Liver (tissue), 7 donors: ENCODE measurements at regions not wholly inside any gene's neighbourhood (a gene's known extent, or its start where the extent isn't known, plus 50 kb on each side); places are given as distances from the start of the nearest gene placed in this dataset.

ENCODE experiments used
- DNase-seq: peaks from one replicate; pipeline ENCODE4 v3.0.0-alpha.2; 2017; ENCODE audit warnings: low spot score
- H3K27ac ChIP-seq, 2 donors: one replicate each; pipeline ENCODE4 v1.7.0; 2013; ENCODE audit warnings: inconsistent platforms in 2 of 2, low read length in 2 of 2, control low read depth in 1 of 2, low read depth in 1 of 2, mild to moderate bottlenecking in 1 of 2
- H3K27me3 ChIP-seq, 4 donors: one replicate each; pipeline versions ENCODE4 v1.6.1 to v1.7.0; 2013; ENCODE audit warnings: low read length in 3 of 4, inconsistent platforms in 1 of 4, mild to moderate bottlenecking in 1 of 4, moderate library complexity in 1 of 4; ENCODE audit not compliant: control insufficient read depth in 4 of 4, insufficient read depth in 4 of 4
- H3K36me3 ChIP-seq, 4 donors: one replicate each; pipeline versions ENCODE4 v1.6.1 to v1.7.0; 2013; ENCODE audit warnings: low read length in 3 of 4, mild to moderate bottlenecking in 3 of 4, low read depth in 1 of 4, moderate library complexity in 1 of 4; ENCODE audit not compliant: control insufficient read depth in 4 of 4, insufficient read depth in 3 of 4
- H3K4me1 ChIP-seq, 4 donors: one replicate each; pipeline versions ENCODE4 v1.6.1 to v1.7.0; 2013; ENCODE audit warnings: low read length in 3 of 4, mild to moderate bottlenecking in 3 of 4, moderate library complexity in 1 of 4; ENCODE audit not compliant: control insufficient read depth in 4 of 4, insufficient read depth in 4 of 4
- H3K4me3 ChIP-seq, 3 donors: one replicate each; pipeline versions ENCODE4 v1.6.1 to v1.7.0; 2013; ENCODE audit warnings: low read length in 3 of 3, control low read depth in 1 of 3, low read depth in 1 of 3, mild to moderate bottlenecking in 1 of 3
- H3K9ac ChIP-seq, 2 donors: one replicate each; pipeline ENCODE4 v1.7.0; 2013; ENCODE audit warnings: low read length in 2 of 2, mild to moderate bottlenecking in 2 of 2, moderate library complexity in 2 of 2, control low read depth in 1 of 2, low read depth in 1 of 2
- H3K9me3 ChIP-seq, 4 donors: one replicate each; pipeline versions ENCODE4 v1.6.1 to v1.7.0; 2013; ENCODE audit warnings: low read length in 3 of 4; ENCODE audit not compliant: control insufficient read depth in 4 of 4
- EGR1 ChIP-seq, 2 donors: IDR thresholded peaks; 2 replicates each; pipeline ENCODE4 v1.6.1; 2016 to 2018; ENCODE audit warnings: antibody characterized with exemption in 2 of 2, low read depth in 2 of 2
- FOXA2 ChIP-seq: IDR thresholded peaks from 2 replicates; pipeline ENCODE4 v1.6.1; 2016; ENCODE audit warnings: antibody characterized with exemption
- HNF4A ChIP-seq, 2 donors: conservative IDR thresholded peaks; 2 replicates each; pipeline ENCODE4 v1.6.1; 2016; ENCODE audit warnings: antibody characterized with exemption in 2 of 2, mild to moderate bottlenecking in 2 of 2
- NR2F2 ChIP-seq: IDR thresholded peaks from 2 replicates; pipeline ENCODE4 v1.6.1; 2016; ENCODE audit warnings: antibody characterized with exemption
- RAD21 ChIP-seq, 2 donors: IDR thresholded peaks; 2 replicates each; pipeline ENCODE4 v1.6.1; 2016; ENCODE audit warnings: antibody characterized with exemption in 2 of 2, mild to moderate bottlenecking in 2 of 2
- RXRA ChIP-seq, 2 donors: IDR thresholded peaks; 2 replicates each; pipeline ENCODE4 v1.6.1; 2017 to 2018; ENCODE audit warnings: antibody characterized with exemption in 2 of 2, mild to moderate bottlenecking in 1 of 2
- SP1 ChIP-seq: IDR thresholded peaks from 2 replicates; pipeline ENCODE4 v1.6.1; 2018; ENCODE audit warnings: antibody characterized with exemption, mild to moderate bottlenecking
- TAF1 ChIP-seq: conservative IDR thresholded peaks from 2 replicates; pipeline ENCODE4 v1.6.1; 2016; ENCODE audit warnings: antibody characterized with exemption, mild to moderate bottlenecking
- YY1 ChIP-seq: IDR thresholded peaks from 2 replicates; pipeline ENCODE4 v1.6.1; 2016; ENCODE audit warnings: antibody characterized with exemption, mild to moderate bottlenecking
- WGBS: extraction: QIAGEN DNeasy Blood & Tissue Kit; methylation state at CpG from one replicate; pipeline ENCODE4 v1.1.7; 2013; 5-methylcytosine and 5-hydroxymethylcytosine counted together
- TF ChIP-seq, protein P1 (sequence below): IDR thresholded peaks from 2 replicates; pipeline ENCODE4 v1.6.1; 2016; ENCODE audit warnings: antibody characterized with exemption
- TF ChIP-seq, protein P2 (sequence below): IDR thresholded peaks from 2 replicates; pipeline ENCODE4 v1.6.1; 2016; ENCODE audit warnings: antibody characterized with exemption, mild to moderate bottlenecking
- TF ChIP-seq, protein P3 (sequence below): IDR thresholded peaks from 2 replicates; pipeline ENCODE4 v1.6.1; 2016; ENCODE audit warnings: antibody characterized with exemption
- donor health status: healthy.
- donor health status: healthy.
- donor health status: healthy.
- donor health status: healthy.

DNA sequence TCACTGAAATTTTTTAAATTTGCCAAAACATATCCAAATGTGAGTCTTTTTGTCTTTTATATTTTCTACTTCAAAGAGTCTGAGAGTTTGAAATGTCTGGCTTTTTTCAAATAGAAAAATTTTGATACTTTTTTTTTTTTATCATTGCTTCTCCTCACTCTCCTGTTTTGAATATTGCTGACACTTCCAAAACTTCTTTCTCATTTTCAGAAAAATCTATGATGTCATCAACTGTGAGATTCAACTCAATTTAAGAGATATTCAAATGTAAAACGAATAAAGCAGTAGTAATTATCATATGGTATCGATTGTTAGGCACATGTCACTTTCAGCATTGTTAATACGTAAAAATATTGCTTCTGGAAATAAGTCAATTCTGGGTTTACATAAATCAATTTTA lies 505.8 kb upstream of the STEAP1 start:
- 81% methylated on average over 3 of the region's 3 CpGs for WGBS

DNA sequence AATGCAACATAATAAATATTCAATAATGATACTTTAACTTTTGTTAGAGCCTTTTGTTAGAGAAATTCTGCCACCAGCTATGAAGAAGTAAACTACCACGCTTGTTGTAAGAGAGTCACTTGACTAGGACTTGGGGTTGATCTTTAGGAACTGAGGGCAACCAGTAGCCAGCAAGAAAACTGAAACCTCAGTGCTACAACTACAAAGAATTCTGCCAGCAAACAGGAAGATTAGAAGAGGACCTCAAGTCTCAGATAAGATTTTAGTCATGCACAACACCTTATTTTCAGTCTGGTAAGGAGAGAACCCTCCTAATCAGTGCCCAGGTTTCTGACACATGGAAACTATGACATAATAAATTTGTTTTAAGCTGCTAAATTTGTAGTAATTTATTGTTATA lies 498.3 kb upstream of the STEAP1 start:
- no peak overlapping the region for H3K4me3 ChIP-seq

More for the DNA sequence above, 505.8 kb upstream of the STEAP1 start:
- TF ChIP-seq SP1 (no peak), NR2F2 (no peak), TAF1 (no peak), RXRA (IDR thresholded peaks at IDR 0.05) (no peak), EGR1 (IDR thresholded peaks at IDR 0.05; ENCODE audit: low read depth in 2 of 2) (no peak)
- TF ChIP-seq, protein P1, sequence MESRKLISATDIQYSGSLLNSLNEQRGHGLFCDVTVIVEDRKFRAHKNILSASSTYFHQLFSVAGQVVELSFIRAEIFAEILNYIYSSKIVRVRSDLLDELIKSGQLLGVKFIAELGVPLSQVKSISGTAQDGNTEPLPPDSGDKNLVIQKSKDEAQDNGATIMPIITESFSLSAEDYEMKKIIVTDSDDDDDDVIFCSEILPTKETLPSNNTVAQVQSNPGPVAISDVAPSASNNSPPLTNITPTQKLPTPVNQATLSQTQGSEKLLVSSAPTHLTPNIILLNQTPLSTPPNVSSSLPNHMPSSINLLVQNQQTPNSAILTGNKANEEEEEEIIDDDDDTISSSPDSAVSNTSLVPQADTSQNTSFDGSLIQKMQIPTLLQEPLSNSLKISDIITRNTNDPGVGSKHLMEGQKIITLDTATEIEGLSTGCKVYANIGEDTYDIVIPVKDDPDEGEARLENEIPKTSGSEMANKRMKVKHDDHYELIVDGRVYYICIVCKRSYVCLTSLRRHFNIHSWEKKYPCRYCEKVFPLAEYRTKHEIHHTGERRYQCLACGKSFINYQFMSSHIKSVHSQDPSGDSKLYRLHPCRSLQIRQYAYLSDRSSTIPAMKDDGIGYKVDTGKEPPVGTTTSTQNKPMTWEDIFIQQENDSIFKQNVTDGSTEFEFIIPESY: no peak
- H3K27ac ChIP-seq: no peak overlapping the region
- no peak overlapping the region for H3K4me3 ChIP-seq
- H3K9me3 ChIP-seq: no peaks in the 10 kb centered on the region
- H3K27me3 ChIP-seq: no peaks in the 10 kb centered on the region
- no peak overlapping the region for H3K9ac ChIP-seq
- DNase-seq: no peak
- no peaks in the 10 kb centered on the region for H3K36me3 ChIP-seq
- H3K4me1 ChIP-seq: no peaks in the 10 kb centered on the region

More for the DNA sequence above, 498.3 kb upstream of the STEAP1 start:
- H3K4me1 ChIP-seq: no peaks in the 10 kb centered on the region
- no peaks in the 10 kb centered on the region for H3K36me3 ChIP-seq
- no peaks in the 10 kb centered on the region for H3K27me3 ChIP-seq
- no peak overlapping the region for H3K9ac ChIP-seq
- no peaks in the 10 kb centered on the region for H3K9me3 ChIP-seq
- no peak for DNase-seq
- WGBS: 85% methylated on average over 1 of the region's 1 CpG
- H3K27ac ChIP-seq: no peak overlapping the region
- TF ChIP-seq TAF1 (no peak), RXRA (IDR thresholded peaks at IDR 0.05) (no peak), YY1 (no peak), HNF4A (conservative IDR thresholded peaks at IDR 0.05) (no peak), RAD21 (IDR thresholded peaks at IDR 0.05) (no peak), FOXA2 (no peak), NR2F2 (no peak)
- TF ChIP-seq, protein P2, sequence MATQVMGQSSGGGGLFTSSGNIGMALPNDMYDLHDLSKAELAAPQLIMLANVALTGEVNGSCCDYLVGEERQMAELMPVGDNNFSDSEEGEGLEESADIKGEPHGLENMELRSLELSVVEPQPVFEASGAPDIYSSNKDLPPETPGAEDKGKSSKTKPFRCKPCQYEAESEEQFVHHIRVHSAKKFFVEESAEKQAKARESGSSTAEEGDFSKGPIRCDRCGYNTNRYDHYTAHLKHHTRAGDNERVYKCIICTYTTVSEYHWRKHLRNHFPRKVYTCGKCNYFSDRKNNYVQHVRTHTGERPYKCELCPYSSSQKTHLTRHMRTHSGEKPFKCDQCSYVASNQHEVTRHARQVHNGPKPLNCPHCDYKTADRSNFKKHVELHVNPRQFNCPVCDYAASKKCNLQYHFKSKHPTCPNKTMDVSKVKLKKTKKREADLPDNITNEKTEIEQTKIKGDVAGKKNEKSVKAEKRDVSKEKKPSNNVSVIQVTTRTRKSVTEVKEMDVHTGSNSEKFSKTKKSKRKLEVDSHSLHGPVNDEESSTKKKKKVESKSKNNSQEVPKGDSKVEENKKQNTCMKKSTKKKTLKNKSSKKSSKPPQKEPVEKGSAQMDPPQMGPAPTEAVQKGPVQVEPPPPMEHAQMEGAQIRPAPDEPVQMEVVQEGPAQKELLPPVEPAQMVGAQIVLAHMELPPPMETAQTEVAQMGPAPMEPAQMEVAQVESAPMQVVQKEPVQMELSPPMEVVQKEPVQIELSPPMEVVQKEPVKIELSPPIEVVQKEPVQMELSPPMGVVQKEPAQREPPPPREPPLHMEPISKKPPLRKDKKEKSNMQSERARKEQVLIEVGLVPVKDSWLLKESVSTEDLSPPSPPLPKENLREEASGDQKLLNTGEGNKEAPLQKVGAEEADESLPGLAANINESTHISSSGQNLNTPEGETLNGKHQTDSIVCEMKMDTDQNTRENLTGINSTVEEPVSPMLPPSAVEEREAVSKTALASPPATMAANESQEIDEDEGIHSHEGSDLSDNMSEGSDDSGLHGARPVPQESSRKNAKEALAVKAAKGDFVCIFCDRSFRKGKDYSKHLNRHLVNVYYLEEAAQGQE: no peak
- TF ChIP-seq, protein P3, sequence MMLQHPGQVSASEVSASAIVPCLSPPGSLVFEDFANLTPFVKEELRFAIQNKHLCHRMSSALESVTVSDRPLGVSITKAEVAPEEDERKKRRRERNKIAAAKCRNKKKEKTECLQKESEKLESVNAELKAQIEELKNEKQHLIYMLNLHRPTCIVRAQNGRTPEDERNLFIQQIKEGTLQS: no peak
- TF ChIP-seq, protein P1: no peak
